ENCODE measurements at regions not wholly inside any gene's neighbourhood (a gene's known extent, or its start where the extent isn't known, plus 50 kb on each side); places are given as distances from the start of the nearest gene placed in this dataset.

GRCh38 chr7:26553128-26553527 is 261.5 kb downstream of the SNX10 start:
- Histone ChIP-seq H3K36me3 (replicated peaks; ENCODE audit: insufficient read depth, low read depth) (no peaks in the 10 kb centered on the region), H2AFZ (no peak overlapping the region), H3K4me3 (no peak overlapping the region), H4K20me1 (ENCODE audit: insufficient read depth, poor library complexity, severe bottlenecking) (no peaks in the 10 kb centered on the region), H3K27ac (no peak overlapping the region), H3K4me1 (ENCODE audit: insufficient read depth) (no peaks in the 10 kb centered on the region), H3K9me2 (replicated peaks; ENCODE audit: insufficient read depth) (no peaks in the 10 kb centered on the region), H3K27me3 (peaks cover 16% of the 10 kb centered on the region), H3K4me2 (no peak overlapping the region), H3K79me2 (no peaks in the 10 kb centered on the region), H3K9me3 (ENCODE audit: low read depth) (no peaks in the 10 kb centered on the region)
- DNase-seq (ENCODE audit: low spot score): no peak
- TF ChIP-seq EZH2phosphoT487 (IDR thresholded peaks at IDR 0.05; ENCODE audit: low read depth, severe bottlenecking, unreplicated experiment): no peak
- 77% methylated on average over 2 of the region's 2 CpGs for WGBS (ENCODE audit: low lambda C conversion rate, missing lambda C conversion rate)

GRCh38 chr7:26553582-26553981 is 261.9 kb downstream of the SNX10 start:
- no peak for DNase-seq (ENCODE audit: low spot score)
- Histone ChIP-seq H3K27me3 (peaks cover 16% of the 10 kb centered on the region), H3K4me3 (no peak overlapping the region), H3K4me1 (ENCODE audit: insufficient read depth) (no peaks in the 10 kb centered on the region), H3K9me3 (ENCODE audit: low read depth) (no peaks in the 10 kb centered on the region), H3K27ac (no peak overlapping the region), H4K20me1 (ENCODE audit: insufficient read depth, poor library complexity, severe bottlenecking) (no peaks in the 10 kb centered on the region), H2AFZ (no peak overlapping the region), H3K4me2 (no peak overlapping the region), H3K36me3 (replicated peaks; ENCODE audit: insufficient read depth, low read depth) (no peaks in the 10 kb centered on the region), H3K79me2 (no peaks in the 10 kb centered on the region), H3K9me2 (replicated peaks; ENCODE audit: insufficient read depth) (no peaks in the 10 kb centered on the region)
- WGBS (ENCODE audit: low lambda C conversion rate, missing lambda C conversion rate): 53% methylated on average over 3 of the region's 3 CpGs
- TF ChIP-seq EZH2 (IDR thresholded peaks at IDR 0.05; ENCODE audit: borderline replicate concordance): no peak
- TF ChIP-seq EZH2phosphoT487 (IDR thresholded peaks at IDR 0.05; ENCODE audit: low read depth, severe bottlenecking, unreplicated experiment): no peak
- TF ChIP-seq CTCF (IDR thresholded peaks at IDR 0.05; ENCODE audit: poor library complexity): no peak

GRCh38 chr7:26554952-26555351 is 263.3 kb downstream of the SNX10 start:
- TF ChIP-seq EZH2 (IDR thresholded peaks at IDR 0.05; ENCODE audit: borderline replicate concordance): no peak
- TF ChIP-seq CTCF (IDR thresholded peaks at IDR 0.05; ENCODE audit: poor library complexity): no peak
- TF ChIP-seq EZH2phosphoT487 (IDR thresholded peaks at IDR 0.05; ENCODE audit: low read depth, severe bottlenecking, unreplicated experiment): no peak
- Histone ChIP-seq H3K27ac (no peak overlapping the region), H3K9me2 (replicated peaks; ENCODE audit: insufficient read depth) (no peaks in the 10 kb centered on the region), H3K79me2 (no peaks in the 10 kb centered on the region), H3K27me3 (peaks cover 16% of the 10 kb centered on the region), H2AFZ (no peak overlapping the region), H3K4me2 (no peak overlapping the region), H3K9me3 (ENCODE audit: low read depth) (no peaks in the 10 kb centered on the region), H3K4me1 (ENCODE audit: insufficient read depth) (no peaks in the 10 kb centered on the region), H3K36me3 (replicated peaks; ENCODE audit: insufficient read depth, low read depth) (no peaks in the 10 kb centered on the region), H4K20me1 (ENCODE audit: insufficient read depth, poor library complexity, severe bottlenecking) (no peaks in the 10 kb centered on the region), H3K4me3 (no peak overlapping the region)
- DNase-seq (ENCODE audit: low spot score): no peak
- 93% methylated on average over 3 of the region's 3 CpGs for WGBS (ENCODE audit: low lambda C conversion rate, missing lambda C conversion rate)

GRCh38 chr7:26556061-26556881 is 264.6 kb downstream of the SNX10 start:
- Histone ChIP-seq H3K4me1 (ENCODE audit: insufficient read depth) (no peaks in the 10 kb centered on the region), H3K4me2 (no peak overlapping the region), H3K27ac (no peak overlapping the region), H4K20me1 (ENCODE audit: insufficient read depth, poor library complexity, severe bottlenecking) (no peaks in the 10 kb centered on the region), H3K27me3 (peaks cover 16% of the 10 kb centered on the region), H3K36me3 (replicated peaks; ENCODE audit: insufficient read depth, low read depth) (no peaks in the 10 kb centered on the region), H3K4me3 (no peak overlapping the region), H3K79me2 (no peaks in the 10 kb centered on the region), H2AFZ (no peak overlapping the region), H3K9me2 (replicated peaks; ENCODE audit: insufficient read depth) (no peaks in the 10 kb centered on the region), H3K9me3 (ENCODE audit: low read depth) (no peaks in the 10 kb centered on the region)
- 49% methylated on average over 12 of the region's 12 CpGs for WGBS (ENCODE audit: low lambda C conversion rate, missing lambda C conversion rate)
- TF ChIP-seq EZH2phosphoT487 (IDR thresholded peaks at IDR 0.05; ENCODE audit: low read depth, severe bottlenecking, unreplicated experiment) (no peak), CTCF (IDR thresholded peaks at IDR 0.05; ENCODE audit: poor library complexity) (no peak)
- no peak for DNase-seq (ENCODE audit: low spot score)

Data from hepatocyte (in vitro differentiated cells).